Suprapubic skin (tissue), 4 donors: ENCODE measurements at regions not wholly inside any gene's neighbourhood (a gene's known extent, or its start where the extent isn't known, plus 50 kb on each side); places are given as distances from the start of the nearest gene placed in this dataset.
A peak's percentile ranks its signal among the peaks of the same experiment; 100 is the strongest.

Source experiments
- DNase-seq, 2 donors: peaks; one replicate each; pipeline ENCODE4 v3.0.0-alpha.2; 2019; ENCODE audit warnings: low spot score in 2 of 2
- H3K27ac ChIP-seq: fragments of 200-600 bp; sonication (generic); one replicate; pipeline ENCODE4 v1.5.1; 2019
- H3K27me3 ChIP-seq: fragments of 200-600 bp; sonication (generic); one replicate; pipeline ENCODE4 v1.5.1; 2019
- H3K36me3 ChIP-seq: fragments of 200-600 bp; sonication (generic); one replicate; pipeline ENCODE4 v1.5.1; 2019
- H3K4me1 ChIP-seq: fragments of 200-600 bp; sonication (generic); one replicate; pipeline ENCODE4 v1.5.1; 2019
- H3K4me3 ChIP-seq: fragments of 200-600 bp; sonication (generic); one replicate; pipeline ENCODE4 v1.5.1; 2019; ENCODE audit warnings: mild to moderate bottlenecking
- H3K9me3 ChIP-seq: fragments of 200-600 bp; sonication (generic); one replicate; pipeline ENCODE4 v1.5.1; 2019
- EP300 ChIP-seq: sonication (generic); formaldehyde crosslinking; IDR thresholded peaks from one replicate; pipeline ENCODE4 v1.6.1; 2017; ENCODE audit warnings: antibody characterized with exemption
- POLR2A ChIP-seq, 2 donors: fragments of 450-650 bp; IDR thresholded peaks; one replicate each; pipeline ENCODE4 v1.6.1; 2017; ENCODE audit warnings: antibody characterized with exemption in 2 of 2, mild to moderate bottlenecking in 2 of 2, moderate library complexity in 2 of 2
- POLR2AphosphoS5 ChIP-seq, 3 donors: sonication (generic); formaldehyde crosslinking; IDR thresholded peaks; one replicate each; pipeline ENCODE4 v1.6.1; 2017; ENCODE audit warnings: antibody characterized with exemption in 3 of 3
- WGBS: methylation state at CpG from one replicate; pipeline ENCODE4 v1.1.5; 2018; 5-methylcytosine and 5-hydroxymethylcytosine counted together
- TF ChIP-seq, protein P1 (sequence below), 2 donors: fragments of 200-600 bp in 1 of 2; fragments of 450-650 bp in 1 of 2; sonication (generic) in 1 of 2; IDR thresholded peaks; one replicate each; pipeline ENCODE4 v1.5.1; 2016 to 2019; ENCODE audit warnings: antibody characterized with exemption in 2 of 2, mild to moderate bottlenecking in 1 of 2, moderate library complexity in 1 of 2

DNA sequence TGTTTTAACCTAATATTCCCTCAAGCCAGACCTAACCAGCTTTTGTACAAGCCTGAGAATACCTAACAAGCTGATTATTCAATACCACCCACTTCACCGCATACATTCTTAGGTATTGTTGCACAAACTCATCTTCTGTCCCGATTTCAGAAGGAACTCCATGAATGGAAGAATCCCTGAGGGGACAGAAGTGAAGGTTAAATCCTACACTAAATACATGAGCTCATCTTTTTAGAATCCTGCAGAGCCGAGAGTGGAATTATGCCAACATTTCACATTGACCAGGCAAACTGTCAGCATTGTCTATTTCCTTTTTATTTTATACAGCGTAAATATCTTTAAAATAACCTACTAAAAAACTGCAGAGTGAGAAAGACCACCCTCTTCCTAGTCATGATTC is 140.7 kb upstream of the PRICKLE1 start:
- Histone ChIP-seq H3K36me3 (no peaks in the 10 kb centered on the region), H3K27me3 (no peaks in the 10 kb centered on the region), H3K4me1 (peaks cover 10% of the 10 kb centered on the region), H3K27ac (peak overlapping the region; percentile 48), H3K9me3 (no peaks in the 10 kb centered on the region), H3K4me3 (no peak overlapping the region)
- no peak for DNase-seq
- WGBS: 55% methylated on average over 4 of the region's 4 CpGs
- TF ChIP-seq POLR2A (IDR thresholded peaks at IDR 0.05) (no peak), EP300 (no peak), POLR2AphosphoS5 (IDR thresholded peaks at IDR 0.05) (no peak)
- TF ChIP-seq, protein P1, sequence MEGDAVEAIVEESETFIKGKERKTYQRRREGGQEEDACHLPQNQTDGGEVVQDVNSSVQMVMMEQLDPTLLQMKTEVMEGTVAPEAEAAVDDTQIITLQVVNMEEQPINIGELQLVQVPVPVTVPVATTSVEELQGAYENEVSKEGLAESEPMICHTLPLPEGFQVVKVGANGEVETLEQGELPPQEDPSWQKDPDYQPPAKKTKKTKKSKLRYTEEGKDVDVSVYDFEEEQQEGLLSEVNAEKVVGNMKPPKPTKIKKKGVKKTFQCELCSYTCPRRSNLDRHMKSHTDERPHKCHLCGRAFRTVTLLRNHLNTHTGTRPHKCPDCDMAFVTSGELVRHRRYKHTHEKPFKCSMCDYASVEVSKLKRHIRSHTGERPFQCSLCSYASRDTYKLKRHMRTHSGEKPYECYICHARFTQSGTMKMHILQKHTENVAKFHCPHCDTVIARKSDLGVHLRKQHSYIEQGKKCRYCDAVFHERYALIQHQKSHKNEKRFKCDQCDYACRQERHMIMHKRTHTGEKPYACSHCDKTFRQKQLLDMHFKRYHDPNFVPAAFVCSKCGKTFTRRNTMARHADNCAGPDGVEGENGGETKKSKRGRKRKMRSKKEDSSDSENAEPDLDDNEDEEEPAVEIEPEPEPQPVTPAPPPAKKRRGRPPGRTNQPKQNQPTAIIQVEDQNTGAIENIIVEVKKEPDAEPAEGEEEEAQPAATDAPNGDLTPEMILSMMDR (IDR thresholded peaks at IDR 0.05): no peak

DNA sequence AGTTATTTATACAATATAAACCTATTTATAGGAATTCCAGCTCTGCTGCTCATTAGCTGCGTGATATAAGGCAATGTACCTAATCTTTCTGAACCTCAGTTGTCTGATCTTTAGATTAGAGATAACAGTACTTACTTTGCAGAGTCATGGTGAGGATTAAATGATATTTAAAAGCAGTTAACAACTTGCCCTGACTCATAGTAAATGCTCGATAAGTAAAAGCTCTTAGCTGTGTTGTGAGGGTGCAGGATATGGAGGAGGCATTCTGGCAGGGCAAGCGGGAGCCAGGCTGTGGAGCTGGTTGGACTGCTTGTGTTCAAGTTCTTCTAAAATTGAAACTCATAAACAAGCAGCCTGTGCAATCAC is 140.0 kb upstream of the PRICKLE1 start:
- Histone ChIP-seq H3K27ac (peak overlapping the region; percentile 48), H3K27me3 (no peaks in the 10 kb centered on the region), H3K36me3 (no peaks in the 10 kb centered on the region), H3K4me1 (peaks cover 6% of the 10 kb centered on the region), H3K4me3 (no peak overlapping the region), H3K9me3 (no peaks in the 10 kb centered on the region)
- TF ChIP-seq, protein P1 (IDR thresholded peaks at IDR 0.05): no peak
- no peak for TF ChIP-seq POLR2A (IDR thresholded peaks at IDR 0.05)
- TF ChIP-seq EP300: no peak
- TF ChIP-seq POLR2AphosphoS5 (IDR thresholded peaks at IDR 0.05): no peak
- WGBS: 61% methylated on average over 3 of the region's 3 CpGs
- DNase-seq: no peak

DNA sequence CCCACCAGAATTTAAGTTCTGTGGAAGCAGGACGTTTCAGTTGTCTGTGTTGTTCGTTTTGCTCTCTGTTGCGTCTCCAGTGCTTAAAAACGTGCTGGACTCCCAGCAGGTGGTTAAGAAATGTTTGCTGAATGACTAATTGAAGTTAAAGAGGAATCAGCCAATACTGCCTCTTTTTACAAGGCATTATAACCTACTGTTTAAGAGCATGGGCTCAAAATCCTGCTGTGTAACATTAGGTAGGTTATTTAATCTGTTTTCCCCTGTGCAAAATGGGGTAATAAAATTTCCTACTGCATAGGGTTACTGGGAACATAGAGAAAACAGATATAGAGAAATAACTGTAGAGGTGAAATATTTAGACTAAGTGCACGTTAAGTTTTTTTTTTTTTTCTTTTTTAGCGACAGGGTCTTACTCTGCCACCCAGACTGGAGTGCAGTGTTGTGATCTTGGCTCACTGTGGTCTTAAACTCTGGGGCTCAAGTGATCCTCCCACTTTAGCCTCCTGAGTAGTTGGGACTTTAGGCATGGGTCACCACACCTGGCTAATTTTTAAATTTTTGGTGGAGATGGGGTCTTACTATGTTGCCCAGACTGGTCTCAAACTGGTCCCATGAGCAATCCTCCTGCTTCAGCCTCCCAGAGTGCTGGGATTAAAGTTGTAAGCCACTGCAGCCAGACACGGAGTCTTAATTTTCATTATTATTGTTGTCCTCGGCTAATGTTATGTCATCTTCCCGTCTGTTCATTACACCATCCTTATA is 139.4 kb upstream of the PRICKLE1 start:
- Histone ChIP-seq H3K27me3 (no peaks in the 10 kb centered on the region), H3K27ac (no peak overlapping the region), H3K4me3 (no peak overlapping the region), H3K4me1 (peaks cover 6% of the 10 kb centered on the region), H3K9me3 (no peaks in the 10 kb centered on the region), H3K36me3 (no peaks in the 10 kb centered on the region)
- DNase-seq: no peak
- TF ChIP-seq, protein P1 (IDR thresholded peaks at IDR 0.05): no peak
- TF ChIP-seq POLR2A (IDR thresholded peaks at IDR 0.05) (no peak), POLR2AphosphoS5 (IDR thresholded peaks at IDR 0.05) (no peak), EP300 (no peak)
- 74% methylated on average over 9 of the region's 9 CpGs for WGBS

DNA sequence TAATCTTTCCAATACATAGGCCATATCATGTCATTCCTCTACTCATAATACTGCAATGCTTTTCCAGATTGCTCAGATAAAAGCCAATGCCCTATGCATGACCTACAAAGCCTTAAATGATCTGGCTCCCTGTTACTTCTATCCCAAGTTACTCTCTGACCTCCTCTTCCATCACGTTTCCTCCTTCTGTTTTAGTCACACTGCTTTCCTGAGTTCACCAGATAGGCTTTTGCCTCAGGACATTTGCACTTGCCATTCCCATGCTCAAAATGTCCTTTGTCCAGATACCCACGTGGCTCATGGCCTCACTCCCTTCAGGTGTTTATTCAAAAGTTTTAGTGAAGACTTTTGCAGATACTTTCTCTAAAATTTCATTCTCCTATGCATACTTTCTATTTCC is 138.7 kb upstream of the PRICKLE1 start:
- Histone ChIP-seq H3K27me3 (no peaks in the 10 kb centered on the region), H3K4me1 (peaks cover 6% of the 10 kb centered on the region), H3K9me3 (no peaks in the 10 kb centered on the region), H3K36me3 (no peaks in the 10 kb centered on the region), H3K4me3 (no peak overlapping the region), H3K27ac (no peak overlapping the region)
- DNase-seq: no peak
- WGBS: 60% methylated on average over 2 of the region's 2 CpGs
- no peak for TF ChIP-seq POLR2A (IDR thresholded peaks at IDR 0.05)
- no peak for TF ChIP-seq POLR2AphosphoS5 (IDR thresholded peaks at IDR 0.05)
- no peak for TF ChIP-seq EP300
- TF ChIP-seq, protein P1 (IDR thresholded peaks at IDR 0.05): no peak

DNA sequence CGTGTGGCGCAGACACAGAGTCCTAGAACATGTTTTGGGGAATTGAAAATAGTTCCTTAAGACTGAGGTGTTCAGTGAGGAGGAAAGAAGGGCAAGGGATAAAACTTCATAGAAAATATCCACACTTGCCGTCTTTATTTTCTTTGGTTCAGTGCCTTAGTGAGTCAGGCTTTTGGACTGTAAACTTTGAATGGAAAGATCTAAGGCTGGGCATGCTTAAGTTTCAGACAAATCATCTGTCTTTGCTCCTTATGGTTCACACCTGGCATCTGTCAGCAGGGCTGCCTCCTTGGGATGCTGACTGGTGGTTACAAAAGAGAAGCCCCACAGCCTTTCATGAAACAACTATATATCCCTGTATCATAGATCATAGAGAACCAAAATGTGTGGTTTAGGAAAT is 136.3 kb upstream of the PRICKLE1 start:
- Histone ChIP-seq H3K4me3 (no peak overlapping the region), H3K4me1 (peaks cover 6% of the 10 kb centered on the region), H3K27ac (no peak overlapping the region), H3K36me3 (no peaks in the 10 kb centered on the region), H3K9me3 (no peaks in the 10 kb centered on the region), H3K27me3 (no peaks in the 10 kb centered on the region)
- WGBS: 69% methylated on average over 3 of the region's 3 CpGs
- DNase-seq: no peak
- TF ChIP-seq POLR2AphosphoS5 (IDR thresholded peaks at IDR 0.05): no peak
- TF ChIP-seq POLR2A (IDR thresholded peaks at IDR 0.05): no peak
- TF ChIP-seq, protein P1 (IDR thresholded peaks at IDR 0.05): no peak
- no peak for TF ChIP-seq EP300
